NAMALWA (cell line): ENCODE measurements at regions not wholly inside any gene's neighbourhood (a gene's known extent, or its start where the extent isn't known, plus 50 kb on each side); places are given as distances from the start of the nearest gene placed in this dataset.

Experiments
- DNase-seq: peaks from one replicate; pipeline ENCODE4 v3.0.0-alpha.2; 2015; ENCODE audit warnings: low spot score

- no peak for DNase-seq
These were observed 323.5 kb upstream of the SALL1 start for GRCh38 chr16:51474414-51475091.

GRCh38 chr16:51473091-51473490, 322.0 kb upstream of the SALL1 start:
- DNase-seq = no peak

- DNase-seq = no peak
These were observed 319.4 kb upstream of the SALL1 start for GRCh38 chr16:51470492-51470891.

GRCh38 chr16:51464996-51465395, 313.9 kb upstream of the SALL1 start:
- DNase-seq = no peak

- no peak for DNase-seq
These were observed 310.2 kb upstream of the SALL1 start for GRCh38 chr16:51461255-51461654.

GRCh38 chr16:51458356-51459140, 307.5 kb upstream of the SALL1 start:
- no peak for DNase-seq

- DNase-seq = no peak
These were observed 306.7 kb upstream of the SALL1 start for GRCh38 chr16:51457775-51458174.

GRCh38 chr16:51455398-51455797, 304.3 kb upstream of the SALL1 start:
- no peak for DNase-seq

- no peak for DNase-seq
These were observed 302.2 kb upstream of the SALL1 start for GRCh38 chr16:51453251-51453650.

GRCh38 chr16:51450909-51451308, 299.8 kb upstream of the SALL1 start:
- no peak for DNase-seq

GRCh38 chr16:51450376-51450775, 299.3 kb upstream of the SALL1 start:
- no peak for DNase-seq

- no peak for DNase-seq
These were observed 298.4 kb upstream of the SALL1 start for GRCh38 chr16:51449441-51449840.

GRCh38 chr16:51445250-51445649, 294.2 kb upstream of the SALL1 start:
- DNase-seq = no peak

GRCh38 chr16:51443934-51444333, 292.9 kb upstream of the SALL1 start:
- DNase-seq = no peak

GRCh38 chr16:51442141-51442870, 291.2 kb upstream of the SALL1 start:
- DNase-seq = no peak

- no peak for DNase-seq
These were observed 289.2 kb upstream of the SALL1 start for GRCh38 chr16:51440131-51440889.

- DNase-seq = no peak
These were observed 288.2 kb upstream of the SALL1 start for GRCh38 chr16:51439271-51439670.

GRCh38 chr16:51436742-51437141, 285.7 kb upstream of the SALL1 start:
- DNase-seq = no peak

GRCh38 chr16:51434567-51435198, 283.6 kb upstream of the SALL1 start:
- DNase-seq = no peak

- DNase-seq = no peak
These were observed 282.5 kb upstream of the SALL1 start for GRCh38 chr16:51433599-51433998.

GRCh38 chr16:51431517-51432241, 280.6 kb upstream of the SALL1 start:
- DNase-seq = no peak
